NCI-H1092 treated with DMSO at 0.1 percent for 48 hours (cell line): ENCODE measurements at regions not wholly inside any gene's neighbourhood (a gene's known extent, or its start where the extent isn't known, plus 50 kb on each side); places are given as distances from the start of the nearest gene placed in this dataset.

Source experiments
- DNase-seq: peaks from one replicate; lab custom pipeline; 2025; lab: John Stamatoyannopoulos, UW

- DNase-seq = peak; percentile 26
These were observed 128.0 kb upstream of the VSTM2B start for GRCh38 chr19:29397748-29398147.

- DNase-seq = no peak
These were observed 126.0 kb upstream of the VSTM2B start for GRCh38 chr19:29399804-29400203.

- no peak for DNase-seq
These were observed 124.7 kb upstream of the VSTM2B start for GRCh38 chr19:29400917-29401711.

GRCh38 chr19:29401712-29402421, 123.9 kb upstream of the VSTM2B start:
- DNase-seq = no peak

GRCh38 chr19:29402563-29402962, 123.2 kb upstream of the VSTM2B start:
- peak; percentile 18 for DNase-seq

- peak; percentile 67 for DNase-seq
These were observed 121.8 kb upstream of the VSTM2B start for GRCh38 chr19:29404015-29404414.

GRCh38 chr19:29404951-29405727, 120.7 kb upstream of the VSTM2B start:
- peak; percentile 85 for DNase-seq

- DNase-seq = no peak
These were observed 120.1 kb upstream of the VSTM2B start for GRCh38 chr19:29405728-29405995.

- DNase-seq = no peak
These were observed 116.5 kb upstream of the VSTM2B start for GRCh38 chr19:29409076-29409862.

GRCh38 chr19:29410601-29411000, 115.2 kb upstream of the VSTM2B start:
- DNase-seq = no peak

GRCh38 chr19:29411113-29411581, 114.6 kb upstream of the VSTM2B start:
- DNase-seq = no peak

GRCh38 chr19:29413435-29413834, 112.4 kb upstream of the VSTM2B start:
- DNase-seq = no peak

GRCh38 chr19:29415507-29415906, 110.3 kb upstream of the VSTM2B start:
- DNase-seq = no peak

- no peak for DNase-seq
These were observed 108.7 kb upstream of the VSTM2B start for GRCh38 chr19:29417048-29417447.

GRCh38 chr19:29418201-29418600, 107.6 kb upstream of the VSTM2B start:
- no peak for DNase-seq

- DNase-seq = no peak
These were observed 105.7 kb upstream of the VSTM2B start for GRCh38 chr19:29420065-29420464.

GRCh38 chr19:29420482-29421195, 105.2 kb upstream of the VSTM2B start:
- DNase-seq = no peak

- no peak for DNase-seq
These were observed 104.6 kb upstream of the VSTM2B start for GRCh38 chr19:29421196-29421545.

- DNase-seq = no peak
These were observed 103.7 kb upstream of the VSTM2B start for GRCh38 chr19:29422047-29422446.

- DNase-seq = no peak
These were observed 103.2 kb upstream of the VSTM2B start for GRCh38 chr19:29422486-29423085.

GRCh38 chr19:29428071-29428470, 97.7 kb upstream of the VSTM2B start:
- no peak for DNase-seq
